Fibroblast of mammary gland (primary cell): ENCODE measurements at regions not wholly inside any gene's neighbourhood (a gene's known extent, or its start where the extent isn't known, plus 50 kb on each side); places are given as distances from the start of the nearest gene placed in this dataset.

Experiments
- DNase-seq: peaks from one replicate; pipeline ENCODE4 v3.0.0-alpha.2; 2010; ENCODE audit warnings: low read depth
- H3K4me3 ChIP-seq: 2 replicates; pipeline ENCODE4 v1.5.1; 2011; ENCODE audit warnings: low read depth, mild to moderate bottlenecking, low read length, moderate library complexity; ENCODE audit not compliant: control insufficient read depth
- CTCF ChIP-seq: conservative IDR thresholded peaks from 2 replicates; pipeline ENCODE4 v1.5.1; 2011; ENCODE audit warnings: low read depth, low read length, inconsistent platforms; ENCODE audit not compliant: control insufficient read depth, insufficient read depth

GRCh38 chr6:82711971-82712370, 348.4 kb downstream of the TPBG start:
- H3K4me3 ChIP-seq, result no peak overlapping the region
- no peak for TF ChIP-seq CTCF
- DNase-seq, result peak; percentile 71

GRCh38 chr6:82712389-82712788, 348.8 kb downstream of the TPBG start:
- TF ChIP-seq CTCF, result no peak
- no peak overlapping the region for H3K4me3 ChIP-seq
- DNase-seq, result no peak

- peak; percentile 6 for DNase-seq
- no peak overlapping the region for H3K4me3 ChIP-seq
- peak; percentile 42 for TF ChIP-seq CTCF
Observed at GRCh38 chr6:82712826-82713225, 349.2 kb downstream of the TPBG start.

- no peak overlapping the region for H3K4me3 ChIP-seq
- TF ChIP-seq CTCF, result no peak
- no peak for DNase-seq
Observed at GRCh38 chr6:82720992-82721391, 344.6 kb downstream of the UBE3D start.

GRCh38 chr6:82735790-82736189, 329.9 kb downstream of the UBE3D start:
- no peak for TF ChIP-seq CTCF
- no peak overlapping the region for H3K4me3 ChIP-seq
- no peak for DNase-seq

- no peak overlapping the region for H3K4me3 ChIP-seq
- no peak for TF ChIP-seq CTCF
- no peak for DNase-seq
Observed at GRCh38 chr6:82737965-82738364, 327.7 kb downstream of the UBE3D start.

GRCh38 chr6:82738773-82739172, 326.9 kb downstream of the UBE3D start:
- H3K4me3 ChIP-seq, result no peak overlapping the region
- DNase-seq, result no peak
- TF ChIP-seq CTCF, result no peak
